H1 (cell line): ENCODE measurements at regions not wholly inside any gene's neighbourhood (a gene's known extent, or its start where the extent isn't known, plus 50 kb on each side); places are given as distances from the start of the nearest gene placed in this dataset.

ENCODE experiments used
- CEBPB ChIP-seq: IDR thresholded peaks from 2 replicates; pipeline ENCODE4 v1.6.1; 2012; ENCODE audit warnings: low read depth, low read length
- CHD1 ChIP-seq: IDR thresholded peaks from 2 replicates; pipeline ENCODE4 v1.6.1; 2012; ENCODE audit warnings: low read depth, low read length, improper control_type of control experiment
- JUND ChIP-seq: IDR thresholded peaks from 2 replicates; pipeline ENCODE4 v1.6.1; 2011; ENCODE audit warnings: mild to moderate bottlenecking, improper control_type of control experiment, low read length
- KDM4A ChIP-seq: IDR thresholded peaks from one replicate; pipeline ENCODE4 v1.7.1; 2012; ENCODE audit warnings: low read depth, mild to moderate bottlenecking, moderate library complexity, low read length, inconsistent platforms; ENCODE audit not compliant: severe bottlenecking
- NANOG ChIP-seq: IDR thresholded peaks from 2 replicates; pipeline ENCODE4 v1.6.1; 2011; ENCODE audit warnings: low read length, low read depth, mild to moderate bottlenecking, inconsistent platforms; ENCODE audit not compliant: insufficient read depth, poor library complexity, severe bottlenecking
- POLR2A ChIP-seq, 2 experiments: IDR thresholded peaks; 1 replicate in 1 of 2; 2 replicates in 1 of 2; pipeline ENCODE4 v1.6.1; 2011; ENCODE audit warnings: low read depth in 2 of 2, low read length in 2 of 2, mild to moderate bottlenecking in 2 of 2; ENCODE audit errors: control extremely low read depth in 1 of 2
- RBBP5 ChIP-seq: IDR thresholded peaks from 2 replicates; pipeline ENCODE4 v1.7.1; 2012; ENCODE audit warnings: low read depth, mild to moderate bottlenecking, inconsistent platforms, low read length, moderate library complexity, borderline replicate concordance
- RXRA ChIP-seq: IDR thresholded peaks from 2 replicates; pipeline ENCODE4 v1.6.1; 2011; ENCODE audit warnings: low read depth, mild to moderate bottlenecking, low read length, moderate library complexity; ENCODE audit not compliant: insufficient read depth
- TF ChIP-seq, protein P1 (sequence below): fragments of 300-600 bp; sonication (generic); IDR thresholded peaks from 2 replicates; pipeline ENCODE4 v1.7.1; 2012; ENCODE audit warnings: low read length, moderate library complexity, mild to moderate bottlenecking, inconsistent platforms; ENCODE audit not compliant: insufficient replicate concordance

- TF ChIP-seq, protein P1, sequence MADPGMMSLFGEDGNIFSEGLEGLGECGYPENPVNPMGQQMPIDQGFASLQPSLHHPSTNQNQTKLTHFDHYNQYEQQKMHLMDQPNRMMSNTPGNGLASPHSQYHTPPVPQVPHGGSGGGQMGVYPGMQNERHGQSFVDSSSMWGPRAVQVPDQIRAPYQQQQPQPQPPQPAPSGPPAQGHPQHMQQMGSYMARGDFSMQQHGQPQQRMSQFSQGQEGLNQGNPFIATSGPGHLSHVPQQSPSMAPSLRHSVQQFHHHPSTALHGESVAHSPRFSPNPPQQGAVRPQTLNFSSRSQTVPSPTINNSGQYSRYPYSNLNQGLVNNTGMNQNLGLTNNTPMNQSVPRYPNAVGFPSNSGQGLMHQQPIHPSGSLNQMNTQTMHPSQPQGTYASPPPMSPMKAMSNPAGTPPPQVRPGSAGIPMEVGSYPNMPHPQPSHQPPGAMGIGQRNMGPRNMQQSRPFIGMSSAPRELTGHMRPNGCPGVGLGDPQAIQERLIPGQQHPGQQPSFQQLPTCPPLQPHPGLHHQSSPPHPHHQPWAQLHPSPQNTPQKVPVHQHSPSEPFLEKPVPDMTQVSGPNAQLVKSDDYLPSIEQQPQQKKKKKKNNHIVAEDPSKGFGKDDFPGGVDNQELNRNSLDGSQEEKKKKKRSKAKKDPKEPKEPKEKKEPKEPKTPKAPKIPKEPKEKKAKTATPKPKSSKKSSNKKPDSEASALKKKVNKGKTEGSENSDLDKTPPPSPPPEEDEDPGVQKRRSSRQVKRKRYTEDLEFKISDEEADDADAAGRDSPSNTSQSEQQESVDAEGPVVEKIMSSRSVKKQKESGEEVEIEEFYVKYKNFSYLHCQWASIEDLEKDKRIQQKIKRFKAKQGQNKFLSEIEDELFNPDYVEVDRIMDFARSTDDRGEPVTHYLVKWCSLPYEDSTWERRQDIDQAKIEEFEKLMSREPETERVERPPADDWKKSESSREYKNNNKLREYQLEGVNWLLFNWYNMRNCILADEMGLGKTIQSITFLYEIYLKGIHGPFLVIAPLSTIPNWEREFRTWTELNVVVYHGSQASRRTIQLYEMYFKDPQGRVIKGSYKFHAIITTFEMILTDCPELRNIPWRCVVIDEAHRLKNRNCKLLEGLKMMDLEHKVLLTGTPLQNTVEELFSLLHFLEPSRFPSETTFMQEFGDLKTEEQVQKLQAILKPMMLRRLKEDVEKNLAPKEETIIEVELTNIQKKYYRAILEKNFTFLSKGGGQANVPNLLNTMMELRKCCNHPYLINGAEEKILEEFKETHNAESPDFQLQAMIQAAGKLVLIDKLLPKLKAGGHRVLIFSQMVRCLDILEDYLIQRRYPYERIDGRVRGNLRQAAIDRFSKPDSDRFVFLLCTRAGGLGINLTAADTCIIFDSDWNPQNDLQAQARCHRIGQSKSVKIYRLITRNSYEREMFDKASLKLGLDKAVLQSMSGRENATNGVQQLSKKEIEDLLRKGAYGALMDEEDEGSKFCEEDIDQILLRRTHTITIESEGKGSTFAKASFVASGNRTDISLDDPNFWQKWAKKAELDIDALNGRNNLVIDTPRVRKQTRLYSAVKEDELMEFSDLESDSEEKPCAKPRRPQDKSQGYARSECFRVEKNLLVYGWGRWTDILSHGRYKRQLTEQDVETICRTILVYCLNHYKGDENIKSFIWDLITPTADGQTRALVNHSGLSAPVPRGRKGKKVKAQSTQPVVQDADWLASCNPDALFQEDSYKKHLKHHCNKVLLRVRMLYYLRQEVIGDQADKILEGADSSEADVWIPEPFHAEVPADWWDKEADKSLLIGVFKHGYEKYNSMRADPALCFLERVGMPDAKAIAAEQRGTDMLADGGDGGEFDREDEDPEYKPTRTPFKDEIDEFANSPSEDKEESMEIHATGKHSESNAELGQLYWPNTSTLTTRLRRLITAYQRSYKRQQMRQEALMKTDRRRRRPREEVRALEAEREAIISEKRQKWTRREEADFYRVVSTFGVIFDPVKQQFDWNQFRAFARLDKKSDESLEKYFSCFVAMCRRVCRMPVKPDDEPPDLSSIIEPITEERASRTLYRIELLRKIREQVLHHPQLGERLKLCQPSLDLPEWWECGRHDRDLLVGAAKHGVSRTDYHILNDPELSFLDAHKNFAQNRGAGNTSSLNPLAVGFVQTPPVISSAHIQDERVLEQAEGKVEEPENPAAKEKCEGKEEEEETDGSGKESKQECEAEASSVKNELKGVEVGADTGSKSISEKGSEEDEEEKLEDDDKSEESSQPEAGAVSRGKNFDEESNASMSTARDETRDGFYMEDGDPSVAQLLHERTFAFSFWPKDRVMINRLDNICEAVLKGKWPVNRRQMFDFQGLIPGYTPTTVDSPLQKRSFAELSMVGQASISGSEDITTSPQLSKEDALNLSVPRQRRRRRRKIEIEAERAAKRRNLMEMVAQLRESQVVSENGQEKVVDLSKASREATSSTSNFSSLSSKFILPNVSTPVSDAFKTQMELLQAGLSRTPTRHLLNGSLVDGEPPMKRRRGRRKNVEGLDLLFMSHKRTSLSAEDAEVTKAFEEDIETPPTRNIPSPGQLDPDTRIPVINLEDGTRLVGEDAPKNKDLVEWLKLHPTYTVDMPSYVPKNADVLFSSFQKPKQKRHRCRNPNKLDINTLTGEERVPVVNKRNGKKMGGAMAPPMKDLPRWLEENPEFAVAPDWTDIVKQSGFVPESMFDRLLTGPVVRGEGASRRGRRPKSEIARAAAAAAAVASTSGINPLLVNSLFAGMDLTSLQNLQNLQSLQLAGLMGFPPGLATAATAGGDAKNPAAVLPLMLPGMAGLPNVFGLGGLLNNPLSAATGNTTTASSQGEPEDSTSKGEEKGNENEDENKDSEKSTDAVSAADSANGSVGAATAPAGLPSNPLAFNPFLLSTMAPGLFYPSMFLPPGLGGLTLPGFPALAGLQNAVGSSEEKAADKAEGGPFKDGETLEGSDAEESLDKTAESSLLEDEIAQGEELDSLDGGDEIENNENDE, result no peak
- TF ChIP-seq RXRA (no peak), CEBPB (no peak), JUND (no peak), RBBP5 (no peak), POLR2A (IDR thresholded peaks at IDR 0.05; ENCODE audit: control extremely low read depth in 1 of 2, low read depth in 2 of 2, low read length in 2 of 2) (no peak), KDM4A (no peak), NANOG (no peak), CHD1 (no peak)
- TF ChIP-seq, all 59 proteins: peak for 0
These were observed 679.7 kb downstream of the METTL4 start (continued) for GRCh38 chr18:1891641-1892040.
